T47D (cell line): ENCODE measurements at regions not wholly inside any gene's neighbourhood (a gene's known extent, or its start where the extent isn't known, plus 50 kb on each side); places are given as distances from the start of the nearest gene placed in this dataset.

ENCODE experiments used
- DNase-seq, 2 experiments: peaks; one replicate each; pipeline versions ENCODE4 v3.0.0 to v3.0.0-alpha.2; 2011 to 2012; ENCODE audit warnings: low read depth in 1 of 2, low spot score in 1 of 2
- JUND ChIP-seq: IDR thresholded peaks from 2 replicates; pipeline ENCODE4 v1.6.1; 2012; ENCODE audit warnings: low read depth
- in situ Hi-C: cut with HindIII; loops from 2 replicates; pipeline ENCODE4 v1.10.0; 2016; ENCODE audit warnings: low sequenced_read_pairs, low pct_unique_long_range_greater_than_20kb

DNA sequence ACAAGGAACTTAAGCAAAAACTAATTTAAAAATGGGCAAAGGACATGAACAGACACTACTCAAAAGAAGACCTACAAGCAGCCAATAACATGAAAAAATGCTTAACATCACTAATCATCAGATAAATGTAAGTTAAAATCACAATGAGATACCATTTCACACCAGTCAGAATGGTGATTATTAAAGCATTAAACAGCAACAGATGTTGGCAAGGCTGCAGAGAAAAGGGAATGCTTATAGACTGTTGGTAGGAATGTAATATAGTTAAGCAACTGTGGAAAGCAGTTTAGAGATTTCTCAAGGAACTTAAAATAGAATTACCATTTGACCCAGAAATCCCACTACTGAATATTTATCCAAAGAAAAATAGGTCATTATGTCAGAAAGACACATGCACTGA, 482.2 kb downstream of the SQOR start:
- no peak for TF ChIP-seq JUND
- no peak for DNase-seq
- in situ Hi-C loops: no loop called here

DNA sequence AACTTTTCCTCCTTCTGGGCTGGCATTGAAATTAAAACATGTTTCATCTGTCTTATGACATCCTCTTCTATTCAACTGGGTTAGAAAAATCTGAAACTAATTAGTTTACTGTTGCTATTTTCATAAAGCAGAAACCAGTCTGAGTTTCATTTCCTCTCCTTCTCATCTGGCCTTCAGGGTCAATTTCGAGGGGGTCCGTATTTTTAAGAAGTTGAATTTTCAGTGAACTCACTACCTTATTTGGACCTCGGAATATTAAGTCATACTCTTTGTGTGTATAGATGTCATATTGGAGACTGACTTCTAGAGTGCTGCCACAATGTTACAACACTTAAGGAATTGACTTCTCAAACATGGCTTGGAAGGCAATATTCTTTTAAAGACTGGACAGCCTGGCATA, 485.9 kb downstream of the SQOR start:
- in situ Hi-C loops: no loop called here
- no peak for TF ChIP-seq JUND
- DNase-seq: no peak

DNA sequence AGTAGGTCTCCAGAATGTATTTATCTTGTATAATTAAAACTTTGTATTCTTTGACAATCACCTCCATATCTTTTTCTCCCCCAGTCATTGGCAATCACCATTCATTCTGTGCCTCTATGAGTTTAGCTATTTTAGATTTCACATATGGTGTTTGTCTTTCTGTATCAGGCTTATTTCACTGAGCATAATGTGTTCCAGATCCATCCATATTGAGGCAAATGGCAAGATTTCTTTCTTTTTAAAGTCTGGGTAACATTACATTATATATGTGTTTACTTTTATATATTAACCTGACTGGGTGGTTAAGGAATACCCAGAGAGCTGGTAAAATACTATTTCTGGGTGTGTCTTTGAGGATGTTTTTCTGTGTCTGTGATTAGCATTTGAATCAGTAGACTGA, 486.6 kb downstream of the SQOR start:
- no peak for DNase-seq
- in situ Hi-C loops: no loop called here
- no peak for TF ChIP-seq JUND

DNA sequence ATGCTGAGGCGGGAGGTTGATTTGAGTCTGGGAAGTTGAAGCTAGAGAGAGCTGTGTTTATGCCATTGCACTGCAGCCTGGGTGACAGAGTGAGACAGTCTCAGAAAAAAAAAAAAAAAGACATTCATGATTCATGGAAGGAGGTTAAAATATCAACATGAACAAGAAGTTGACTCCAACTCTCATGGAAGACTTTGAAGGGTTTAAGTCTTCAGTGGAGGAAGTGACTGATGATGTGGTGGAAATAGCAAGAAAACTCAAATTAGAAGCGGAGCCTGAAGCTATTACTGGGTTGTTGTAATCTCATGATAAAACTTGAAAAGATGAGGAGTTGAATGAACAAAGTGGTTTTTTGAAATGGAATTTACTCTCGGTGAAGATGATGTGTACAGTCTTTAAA, 491.8 kb downstream of the SQOR start:
- no peak for DNase-seq
- in situ Hi-C loops: no loop called here
- TF ChIP-seq JUND: no peak

DNA sequence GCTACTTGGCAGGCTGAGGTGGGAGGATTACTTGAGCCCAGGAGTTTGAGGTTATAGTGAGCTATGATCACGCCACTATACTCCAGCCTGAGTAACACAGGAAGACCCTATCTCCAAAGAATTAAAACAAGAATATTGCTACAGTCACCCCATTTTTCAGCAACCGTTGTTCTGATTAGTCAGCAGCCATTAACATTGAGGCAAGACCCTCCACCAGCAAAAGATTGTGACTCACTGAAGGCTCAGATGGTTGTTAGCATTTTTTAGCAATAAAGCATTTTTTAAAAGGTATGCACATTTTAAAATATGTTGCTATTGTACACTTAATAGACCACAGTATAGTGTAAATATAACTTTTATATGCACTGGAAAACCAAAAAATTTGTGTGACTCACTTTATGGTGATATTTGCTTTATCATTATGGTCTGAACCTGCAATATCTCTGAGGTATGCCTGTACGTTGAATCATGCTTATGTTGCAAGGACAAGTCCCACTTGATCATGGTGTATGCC, 492.6 kb downstream of the SQOR start:
- TF ChIP-seq JUND: no peak
- in situ Hi-C loops: no loop called here
- DNase-seq: no peak

DNA sequence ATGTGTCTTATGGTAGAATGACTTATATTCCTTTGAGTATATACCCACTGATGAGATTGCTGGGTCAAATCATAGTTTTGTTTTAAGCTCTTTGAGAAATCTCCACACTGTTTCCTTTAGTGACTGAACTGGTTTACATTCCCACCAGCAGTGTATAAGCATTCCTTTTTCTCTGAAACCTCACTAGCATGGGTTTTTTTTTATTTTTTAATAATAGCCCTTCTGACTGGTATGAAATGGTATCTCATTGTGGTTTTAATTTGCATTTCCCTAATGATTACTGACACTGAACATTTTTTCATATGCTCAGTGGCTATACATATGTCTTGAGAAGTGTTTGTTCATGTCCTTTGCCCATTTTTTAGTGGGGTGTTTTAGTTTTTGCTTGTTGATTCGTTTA, 494.3 kb downstream of the SQOR start:
- in situ Hi-C loops: no loop called here
- TF ChIP-seq JUND: no peak
- no peak for DNase-seq

DNA sequence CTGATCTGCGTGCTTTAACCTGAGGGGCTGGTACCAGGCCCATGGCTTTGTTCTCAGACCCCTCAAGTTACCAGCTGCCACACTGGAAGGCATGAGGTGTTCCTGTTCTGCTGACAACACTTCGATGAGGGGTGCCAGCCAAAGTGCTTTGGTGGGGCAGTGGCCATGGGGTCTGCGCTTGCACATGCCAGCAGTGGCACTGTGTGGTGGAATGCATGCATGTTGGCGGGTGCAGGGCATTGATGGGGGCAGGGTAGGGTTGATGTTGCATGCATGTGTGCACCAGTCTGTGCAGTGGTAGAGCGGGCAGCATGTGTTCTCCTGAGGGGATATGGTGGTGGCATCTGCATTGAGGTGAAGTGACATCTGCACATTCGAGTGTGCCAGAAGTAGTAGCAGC, 497.0 kb downstream of the SQOR start:
- in situ Hi-C loops: no loop called here
- no peak for TF ChIP-seq JUND
- DNase-seq: no peak

DNA sequence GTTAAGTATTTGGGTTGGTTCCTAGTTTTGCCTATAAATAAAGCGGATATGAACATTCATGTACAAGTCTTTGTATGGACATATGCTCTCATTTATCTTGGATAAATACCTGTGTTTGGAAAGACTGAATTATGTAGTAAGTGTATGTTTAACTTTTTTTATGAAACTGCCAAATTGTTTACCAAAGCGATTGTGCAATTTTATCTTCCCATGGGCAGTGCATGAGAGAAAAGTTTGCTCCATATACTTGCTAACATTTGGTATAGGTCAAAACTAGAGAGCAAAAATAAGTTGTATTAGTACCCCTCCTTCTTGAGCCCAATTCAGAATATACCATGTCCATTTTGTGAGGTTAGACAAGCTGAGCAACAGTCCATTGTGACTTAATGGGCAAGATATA, 502.6 kb downstream of the SQOR start:
- DNase-seq: peak in 1 of 2 experiments; percentile 3
- in situ Hi-C loops: no loop called here
- TF ChIP-seq JUND: no peak

DNA sequence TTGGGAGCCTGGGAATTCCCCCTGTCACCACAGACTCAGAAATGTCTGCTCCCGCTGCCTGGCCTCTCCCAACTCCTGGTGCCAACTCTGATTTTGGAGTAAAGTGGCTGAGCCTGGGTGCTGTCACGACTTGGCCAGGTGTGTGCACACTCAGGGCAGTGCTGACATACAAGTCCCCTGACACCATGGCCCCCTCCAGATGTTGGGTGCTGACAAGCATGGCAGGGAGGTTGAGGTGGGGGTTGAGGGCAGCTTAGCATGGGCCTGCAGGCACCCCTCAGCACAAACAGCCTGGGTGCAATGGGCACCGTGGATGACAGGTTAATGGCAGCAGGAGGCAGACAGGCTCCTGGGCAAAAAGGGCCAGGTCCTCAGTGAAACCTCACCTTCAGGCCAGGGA, 511.2 kb downstream of the SQOR start:
- in situ Hi-C loops: no loop called here
- no peak for DNase-seq
- TF ChIP-seq JUND: no peak

GRCh38 chr15:46146915-46147314, 512.1 kb downstream of the SQOR start:
- no peak for DNase-seq
- in situ Hi-C loops: no loop called here
- no peak for TF ChIP-seq JUND

DNA sequence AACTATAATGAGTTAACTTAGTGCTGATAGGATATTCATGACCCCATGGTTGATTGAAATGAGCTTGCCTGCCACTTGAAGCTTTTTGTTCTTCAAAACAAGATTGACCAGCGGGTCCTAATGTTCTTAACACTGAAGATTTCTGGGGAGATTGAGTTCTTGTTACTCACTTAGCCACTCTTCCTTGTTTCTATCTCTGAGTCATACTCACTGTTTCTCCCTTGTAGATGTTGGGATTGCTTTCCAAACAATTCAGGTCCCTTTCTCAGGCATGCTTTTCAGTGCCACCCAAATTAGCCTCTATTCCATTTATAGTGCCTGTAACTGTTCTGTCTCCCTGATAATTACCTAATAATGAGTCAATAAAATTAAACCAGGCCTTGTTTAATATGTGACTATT, 517.0 kb downstream of the SQOR start:
- DNase-seq: no peak
- no peak for TF ChIP-seq JUND
- in situ Hi-C loops: no loop called here

GRCh38 chr15:46166750-46167149, 531.9 kb downstream of the SQOR start:
- in situ Hi-C loops: no loop called here
- DNase-seq: no peak
- TF ChIP-seq JUND: no peak

DNA sequence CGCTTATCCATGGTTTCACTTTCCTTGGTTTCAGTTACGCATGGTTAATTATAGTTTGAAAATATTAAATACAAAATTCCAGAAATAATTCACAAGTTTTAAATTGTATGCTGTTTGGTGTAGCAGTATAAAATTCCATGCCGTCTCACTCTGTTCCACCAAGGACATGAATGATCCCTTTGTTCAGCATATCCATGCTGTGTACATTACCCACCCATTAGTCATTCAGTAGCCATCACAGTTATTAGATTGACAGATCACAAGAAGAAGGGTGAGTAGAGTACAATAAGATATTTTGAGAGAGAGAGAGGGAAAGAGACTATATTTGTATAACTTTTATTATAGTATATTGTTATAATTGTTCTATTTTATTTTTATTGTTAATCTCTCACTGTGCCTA, 535.5 kb downstream of the SQOR start:
- in situ Hi-C loops: no loop called here
- no peak for TF ChIP-seq JUND
- no peak for DNase-seq

DNA sequence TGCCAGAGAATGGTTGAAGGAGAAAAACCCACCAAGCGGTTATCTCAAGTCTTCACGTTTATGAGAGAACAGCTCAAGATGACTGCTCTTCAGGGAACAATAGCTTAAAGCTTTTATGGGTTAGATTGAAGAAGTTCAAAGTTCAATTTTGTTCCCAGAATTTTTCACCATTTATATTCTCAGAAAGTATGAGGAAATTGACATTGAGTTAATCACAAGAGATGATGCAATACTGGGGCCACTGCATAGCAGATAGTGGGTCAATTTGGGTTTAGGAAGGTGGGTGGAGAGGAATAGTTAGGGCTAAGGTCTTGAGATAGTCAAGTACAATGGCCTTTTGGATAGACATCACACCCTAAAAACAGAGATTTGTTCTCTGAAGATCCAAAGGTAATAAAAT, 539.3 kb downstream of the SQOR start:
- DNase-seq: no peak
- TF ChIP-seq JUND: no peak
- in situ Hi-C loops: no loop called here

DNA sequence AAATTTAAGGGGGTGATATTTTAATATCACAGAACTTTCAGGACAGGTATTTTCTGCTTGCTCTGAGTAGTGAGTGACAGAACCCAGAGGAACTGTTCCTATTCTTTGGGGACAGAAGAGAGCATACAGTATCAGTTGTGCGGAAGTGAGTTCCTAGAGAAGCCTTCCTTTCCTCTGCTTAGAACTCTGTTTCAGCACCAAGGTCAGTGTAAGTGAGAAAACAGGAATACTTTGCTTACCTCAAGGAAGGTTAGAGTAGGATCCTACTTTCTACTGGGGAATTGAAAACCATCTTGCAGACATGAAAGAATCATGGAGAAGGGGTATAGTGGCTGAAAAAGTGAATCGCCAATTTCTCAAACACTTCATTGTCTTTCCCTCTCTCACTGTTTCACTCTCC, 542.4 kb downstream of the SQOR start:
- peak; percentile 11 to 18 for DNase-seq
- in situ Hi-C loops: no loop called here
- TF ChIP-seq JUND: no peak
